ENCODE measurements at regions not wholly inside any gene's neighbourhood (a gene's known extent, or its start where the extent isn't known, plus 50 kb on each side); places are given as distances from the start of the nearest gene placed in this dataset.

- TF ChIP-seq ZNF462 (CRISPR knock-in tag; IDR thresholded peaks at IDR 0.05) (no peak), ZNF331 (CRISPR knock-in tag; IDR thresholded peaks at IDR 0.05; ENCODE audit: low read depth) (no peak)
Measured at GRCh38 chrX:112440277-112440676, 239.5 kb downstream of the LHFPL1 start (continued).

GRCh38 chrX:112424166-112424565 is 255.6 kb downstream of the LHFPL1 start:
- no peak overlapping the region for H3K4me2 ChIP-seq
- no peak overlapping the region for H3K4me3 ChIP-seq
- Mint-ChIP-seq H3K27ac (no peak overlapping the region), H3K9me3 (no peaks in the 10 kb centered on the region), H3K27me3 (ENCODE audit: insufficient read depth, low read depth, poor library complexity) (no peaks in the 10 kb centered on the region), H3K4me1 (no peaks in the 10 kb centered on the region), H3K4me3 (no peak overlapping the region), H3K36me3 (ENCODE audit: low read depth) (no peaks in the 10 kb centered on the region)
- H3K9me2 ChIP-seq (ENCODE audit: insufficient read depth) = no peaks in the 10 kb centered on the region
- no peaks in the 10 kb centered on the region for H3K4me1 ChIP-seq (ENCODE audit: insufficient read depth)
- no peak for DNase-seq (ENCODE audit: low spot score)
- no peaks in the 10 kb centered on the region for H3K27me3 ChIP-seq (ENCODE audit: insufficient read depth)
- no peaks in the 10 kb centered on the region for H4K20me1 ChIP-seq (replicated peaks; ENCODE audit: insufficient read depth)
- H2AFZ ChIP-seq = no peak overlapping the region
- H3K79me2 ChIP-seq (replicated peaks; ENCODE audit: insufficient read depth) = no peaks in the 10 kb centered on the region
- no peaks in the 10 kb centered on the region for H3F3A ChIP-seq (replicated peaks; ENCODE audit: low read depth)
- H3K36me3 ChIP-seq (ENCODE audit: insufficient read depth) = no peaks in the 10 kb centered on the region
- no peak overlapping the region for H3K27ac ChIP-seq (ENCODE audit: low read depth)
- no peak for ATAC-seq
- no peak for TF ChIP-seq POLR2AphosphoS5 (IDR thresholded peaks at IDR 0.05; ENCODE audit: low read depth)
- no peak for TF ChIP-seq CTCF (conservative IDR thresholded peaks at IDR 0.05; ENCODE audit: low read depth in 2 of 2)
- no peak for TF ChIP-seq ETS1 (IDR thresholded peaks at IDR 0.05)
- TF ChIP-seq ZNF331 (CRISPR knock-in tag; IDR thresholded peaks at IDR 0.05; ENCODE audit: low read depth) = no peak
- TF ChIP-seq REST (IDR thresholded peaks at IDR 0.05; ENCODE audit: unreplicated experiment) = no peak
- TF ChIP-seq NANOG (IDR thresholded peaks at IDR 0.05; ENCODE audit: borderline replicate concordance) = no peak
- TF ChIP-seq EZH2 (IDR thresholded peaks at IDR 0.05; ENCODE audit: low read depth, unreplicated experiment) = no peak
- TF ChIP-seq ZNF114 (CRISPR knock-in tag; IDR thresholded peaks at IDR 0.05) = no peak
- TF ChIP-seq CREB1 (CRISPR knock-in tag; IDR thresholded peaks at IDR 0.05; ENCODE audit: low read depth) = no peak
- TF ChIP-seq JUNB (IDR thresholded peaks at IDR 0.05; ENCODE audit: unreplicated experiment) = no peak
- TF ChIP-seq STAT1 (IDR thresholded peaks at IDR 0.05; ENCODE audit: unreplicated experiment) = no peak
- no peak for TF ChIP-seq EZH2phosphoT487 (IDR thresholded peaks at IDR 0.05; ENCODE audit: unreplicated experiment)
